ENCODE measurements at regions not wholly inside any gene's neighbourhood (a gene's known extent, or its start where the extent isn't known, plus 50 kb on each side); places are given as distances from the start of the nearest gene placed in this dataset.
"Not testable (repeated sequence)": the region's sequence is repeated elsewhere in the genome, so short reads cannot be mapped to it uniquely, and the experiment has no call there.

DNA sequence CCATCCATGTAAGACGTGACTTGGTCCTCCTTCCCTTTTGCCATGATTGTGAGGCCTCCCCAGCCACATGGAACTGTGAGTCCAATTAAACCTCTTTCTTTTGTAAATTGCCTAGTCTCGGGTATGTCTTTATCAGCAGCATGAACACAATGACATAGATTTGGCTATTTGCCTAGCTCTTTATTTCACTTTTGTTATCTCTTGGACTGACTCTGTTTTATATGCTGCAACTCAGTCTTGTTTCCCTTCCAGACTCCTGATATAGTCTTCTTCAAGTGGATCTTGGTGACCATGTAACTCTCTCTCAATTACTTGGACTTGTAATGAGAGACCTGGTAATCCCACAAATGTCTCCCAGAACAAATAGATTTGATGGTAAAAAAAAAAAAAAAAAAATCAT, 627.6 kb downstream of the CCDC85A start:
- H3K4me3 ChIP-seq (ENCODE audit: low read depth, low read length) = no peak overlapping the region
- DNase-seq (ENCODE audit: low read depth) (no peak), FAIRE-seq (no peak)
- H3K36me3 ChIP-seq (ENCODE audit: control insufficient read depth, insufficient read depth, low read length) = no peaks in the 10 kb centered on the region
- no peaks in the 10 kb centered on the region for H3K27me3 ChIP-seq (ENCODE audit: control insufficient read depth, insufficient read depth, low read length)
- TF ChIP-seq, protein P1, sequence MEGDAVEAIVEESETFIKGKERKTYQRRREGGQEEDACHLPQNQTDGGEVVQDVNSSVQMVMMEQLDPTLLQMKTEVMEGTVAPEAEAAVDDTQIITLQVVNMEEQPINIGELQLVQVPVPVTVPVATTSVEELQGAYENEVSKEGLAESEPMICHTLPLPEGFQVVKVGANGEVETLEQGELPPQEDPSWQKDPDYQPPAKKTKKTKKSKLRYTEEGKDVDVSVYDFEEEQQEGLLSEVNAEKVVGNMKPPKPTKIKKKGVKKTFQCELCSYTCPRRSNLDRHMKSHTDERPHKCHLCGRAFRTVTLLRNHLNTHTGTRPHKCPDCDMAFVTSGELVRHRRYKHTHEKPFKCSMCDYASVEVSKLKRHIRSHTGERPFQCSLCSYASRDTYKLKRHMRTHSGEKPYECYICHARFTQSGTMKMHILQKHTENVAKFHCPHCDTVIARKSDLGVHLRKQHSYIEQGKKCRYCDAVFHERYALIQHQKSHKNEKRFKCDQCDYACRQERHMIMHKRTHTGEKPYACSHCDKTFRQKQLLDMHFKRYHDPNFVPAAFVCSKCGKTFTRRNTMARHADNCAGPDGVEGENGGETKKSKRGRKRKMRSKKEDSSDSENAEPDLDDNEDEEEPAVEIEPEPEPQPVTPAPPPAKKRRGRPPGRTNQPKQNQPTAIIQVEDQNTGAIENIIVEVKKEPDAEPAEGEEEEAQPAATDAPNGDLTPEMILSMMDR (IDR thresholded peaks at IDR 0.05; ENCODE audit: insufficient read depth, low read length, severe bottlenecking) = no peak

DNA sequence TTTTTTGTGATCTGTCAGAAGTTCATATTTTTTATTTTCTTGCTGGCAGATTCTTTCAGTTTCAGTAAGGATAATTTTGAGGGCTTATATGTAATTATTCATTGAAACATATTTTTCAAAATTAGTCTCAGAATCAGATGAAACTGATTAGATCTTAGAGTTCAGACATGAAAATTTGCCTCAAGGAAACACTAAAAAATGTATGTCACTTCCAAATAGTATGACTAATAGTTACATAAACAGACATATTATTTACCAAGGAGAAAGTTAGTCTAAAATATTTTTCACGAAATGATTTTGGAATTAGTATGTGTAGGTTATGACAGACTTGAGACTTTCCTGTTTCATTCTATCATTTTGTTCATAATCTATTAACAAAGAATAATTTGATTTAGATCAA, 628.6 kb downstream of the CCDC85A start:
- no peaks in the 10 kb centered on the region for H3K36me3 ChIP-seq (ENCODE audit: control insufficient read depth, insufficient read depth, low read length)
- no peaks in the 10 kb centered on the region for H3K27me3 ChIP-seq (ENCODE audit: control insufficient read depth, insufficient read depth, low read length)
- H3K4me3 ChIP-seq (ENCODE audit: low read depth, low read length) = no peak overlapping the region
- no peak for FAIRE-seq
- TF ChIP-seq, protein P1 (IDR thresholded peaks at IDR 0.05; ENCODE audit: insufficient read depth, low read length, severe bottlenecking) = no peak
- peak; percentile 5 for DNase-seq (ENCODE audit: low read depth)

DNA sequence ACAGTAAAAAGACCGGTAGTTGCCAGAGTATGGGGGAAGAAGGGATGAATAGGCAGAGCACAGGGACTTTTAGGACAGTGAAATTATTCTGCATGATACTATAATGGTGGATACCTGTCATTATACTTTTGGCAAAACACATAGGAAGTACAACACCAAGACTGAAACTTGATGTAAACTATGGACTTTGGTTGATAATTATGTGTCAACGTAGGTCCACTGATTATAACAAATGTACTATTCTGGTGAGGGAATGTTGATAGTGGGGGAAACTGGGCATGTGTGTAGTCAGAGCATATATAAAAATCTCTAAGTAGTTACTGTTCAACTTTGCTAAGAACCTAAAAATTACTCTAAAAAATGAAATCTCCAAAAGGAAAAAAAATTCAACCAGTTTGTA, 629.7 kb downstream of the CCDC85A start:
- H3K36me3 ChIP-seq (ENCODE audit: control insufficient read depth, insufficient read depth, low read length) = no peaks in the 10 kb centered on the region
- TF ChIP-seq, protein P1 (IDR thresholded peaks at IDR 0.05; ENCODE audit: insufficient read depth, low read length, severe bottlenecking) = no peak
- no peaks in the 10 kb centered on the region for H3K27me3 ChIP-seq (ENCODE audit: control insufficient read depth, insufficient read depth, low read length)
- H3K4me3 ChIP-seq (ENCODE audit: low read depth, low read length) = no peak overlapping the region
- DNase-seq (ENCODE audit: low read depth) = no peak
- FAIRE-seq = no peak

DNA sequence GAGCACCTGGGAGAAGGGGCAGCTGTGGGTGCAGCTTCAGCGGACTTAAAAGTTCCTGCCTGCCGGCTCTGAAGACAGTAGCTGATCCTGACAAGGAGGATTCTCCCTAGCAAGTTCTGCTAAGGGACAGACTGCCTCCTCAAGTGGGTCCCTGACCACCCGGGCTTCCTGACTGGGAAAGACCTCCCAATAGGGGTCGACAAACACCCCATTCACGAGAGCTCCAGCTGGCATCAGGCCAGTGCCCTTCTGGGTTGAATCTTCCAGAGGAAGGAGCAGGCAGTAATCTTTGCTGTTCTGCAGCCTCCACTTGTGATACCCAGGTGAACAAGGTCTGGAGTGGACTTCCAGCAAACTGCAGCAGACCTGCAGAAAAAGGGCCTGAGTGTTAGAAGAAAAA, 632.9 kb downstream of the CCDC85A start:
- TF ChIP-seq, protein P1 (IDR thresholded peaks at IDR 0.05; ENCODE audit: insufficient read depth, low read length, severe bottlenecking) = no peak
- FAIRE-seq (no peak), DNase-seq (ENCODE audit: low read depth) (no peak)
- Histone ChIP-seq H3K4me3 (ENCODE audit: low read depth, low read length) (no peak overlapping the region), H3K27me3 (ENCODE audit: control insufficient read depth, insufficient read depth, low read length) (no peaks in the 10 kb centered on the region), H3K36me3 (ENCODE audit: control insufficient read depth, insufficient read depth, low read length) (no peaks in the 10 kb centered on the region)

DNA sequence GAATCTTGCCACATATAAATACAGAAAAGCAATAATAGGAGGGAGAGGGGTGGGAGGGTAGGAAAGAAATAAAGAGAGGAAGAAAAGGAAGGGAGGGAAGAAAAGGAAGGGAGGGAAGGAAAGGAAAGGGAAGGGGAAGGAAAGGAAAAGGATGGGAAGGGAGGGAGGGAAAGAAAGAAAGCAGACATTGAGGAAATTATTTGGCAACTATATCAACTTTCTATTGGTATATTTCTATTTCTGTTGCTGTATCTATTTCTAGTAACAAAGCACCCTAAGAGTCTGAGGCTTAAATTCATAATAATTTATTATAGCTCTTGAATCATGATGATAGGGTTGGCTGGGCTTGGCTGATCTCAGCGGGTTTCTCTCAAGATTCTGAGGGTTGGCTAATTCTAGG, 648.0 kb downstream of the CCDC85A start:
- DNase-seq (ENCODE audit: low read depth) (no peak), FAIRE-seq (no peak)
- Histone ChIP-seq H3K4me3 (ENCODE audit: low read depth, low read length) (no peak overlapping the region), H3K36me3 (ENCODE audit: control insufficient read depth, insufficient read depth, low read length) (no peaks in the 10 kb centered on the region), H3K27me3 (ENCODE audit: control insufficient read depth, insufficient read depth, low read length) (no peaks in the 10 kb centered on the region)
- TF ChIP-seq, protein P1 (IDR thresholded peaks at IDR 0.05; ENCODE audit: insufficient read depth, low read length, severe bottlenecking) = no peak

DNA sequence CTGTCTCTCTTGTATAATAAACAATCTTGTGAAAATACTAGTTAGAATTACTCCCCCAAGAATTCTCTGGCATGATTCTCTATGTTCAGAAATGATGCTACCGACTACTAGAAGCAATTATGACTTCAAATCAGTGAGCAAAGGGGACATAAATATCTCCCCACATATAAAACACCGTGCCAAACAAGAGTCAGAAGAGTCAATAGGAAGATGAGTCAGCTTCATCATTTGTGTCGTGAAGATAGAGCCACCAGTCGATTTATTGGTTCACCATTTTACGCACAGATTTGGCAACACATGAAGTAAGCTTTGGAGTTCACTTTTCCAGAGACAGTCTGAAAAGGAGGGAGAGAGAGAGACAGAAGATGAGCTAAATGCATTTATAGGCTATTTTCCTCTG, 650.9 kb downstream of the CCDC85A start:
- no peak overlapping the region for H3K4me3 ChIP-seq (ENCODE audit: low read depth, low read length)
- H3K36me3 ChIP-seq (ENCODE audit: control insufficient read depth, insufficient read depth, low read length) = no peaks in the 10 kb centered on the region
- TF ChIP-seq, protein P1 (IDR thresholded peaks at IDR 0.05; ENCODE audit: insufficient read depth, low read length, severe bottlenecking) = no peak
- DNase-seq (ENCODE audit: low read depth) (no peak), FAIRE-seq (no peak)
- no peaks in the 10 kb centered on the region for H3K27me3 ChIP-seq (ENCODE audit: control insufficient read depth, insufficient read depth, low read length)

DNA sequence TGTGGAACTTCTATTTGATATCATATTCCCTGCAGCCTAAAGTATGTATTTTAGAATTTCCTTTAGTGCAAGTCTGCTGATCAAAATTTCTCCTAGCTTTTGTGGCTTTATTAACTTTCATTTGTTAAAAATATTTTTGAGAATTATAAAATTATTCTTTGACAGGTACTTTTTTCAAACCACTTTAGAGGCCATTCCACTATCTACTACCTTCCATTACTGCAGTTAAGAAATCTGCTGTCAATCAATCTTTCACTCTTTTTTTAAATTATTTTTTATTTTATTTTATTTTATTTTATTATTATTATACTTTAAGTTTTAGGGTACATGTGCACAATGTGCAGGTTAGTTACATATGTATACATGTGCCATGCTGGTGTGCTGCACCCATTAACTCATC, 656.2 kb downstream of the CCDC85A start:
- FAIRE-seq; DNase-seq (ENCODE audit: low read depth): not testable (repeated sequence)

More for the DNA sequence above, 656.2 kb downstream of the CCDC85A start:
- not testable (repeated sequence) for H3K36me3 ChIP-seq (ENCODE audit: control insufficient read depth, insufficient read depth, low read length); H3K4me3 ChIP-seq (ENCODE audit: low read depth, low read length); H3K27me3 ChIP-seq (ENCODE audit: control insufficient read depth, insufficient read depth, low read length)
